ENCODE measurements at regions not wholly inside any gene's neighbourhood (a gene's known extent, or its start where the extent isn't known, plus 50 kb on each side); places are given as distances from the start of the nearest gene placed in this dataset.

- no peak for ATAC-seq (ENCODE audit: insufficient read depth, low FRiP score)
- Histone ChIP-seq H3K27me3 (ENCODE audit: control insufficient read depth in 3 of 3, insufficient read depth in 3 of 3, low read length in 2 of 3) (peaks cover 0 to 4% (median 0%) of the 10 kb centered on the region in 3 donors), H3K9me3 (ENCODE audit: control insufficient read depth in 4 of 4, insufficient read depth in 3 of 4, low read length in 3 of 4) (peaks cover 0 to 10% (median 0%) of the 10 kb centered on the region in 4 donors), H3K9ac (ENCODE audit: insufficient read depth in 1 of 2, low read length in 2 of 2) (no peak overlapping the region), H3K4me1 (ENCODE audit: control insufficient read depth in 5 of 5, insufficient read depth in 5 of 5, low read length in 5 of 5) (no peaks in the 10 kb centered on the region), H3K4me3 (no peak overlapping the region), H3K27ac (ENCODE audit: low read depth in 1 of 2, low read length in 1 of 2) (no peak overlapping the region), H3K36me3 (ENCODE audit: control insufficient read depth in 4 of 4, insufficient read depth in 4 of 4, low read length in 4 of 4) (no peaks in the 10 kb centered on the region)
- 90 to 93% methylated on average over 3 of the region's 3 CpGs for WGBS, 2 donors
- DNase-seq = no peak
- TF ChIP-seq CTCF (IDR thresholded peaks at IDR 0.05; ENCODE audit: control extremely low read depth, extremely low read depth) = no peak
Measured at GRCh38 chr4:106603471-106603870, 234.9 kb upstream of the GIMD1 start.

- TF ChIP-seq CTCF (IDR thresholded peaks at IDR 0.05; ENCODE audit: control extremely low read depth, extremely low read depth) = no peak
- Histone ChIP-seq H3K9ac (ENCODE audit: insufficient read depth in 1 of 2, low read length in 2 of 2) (no peak overlapping the region), H3K4me1 (ENCODE audit: control insufficient read depth in 5 of 5, insufficient read depth in 5 of 5, low read length in 5 of 5) (no peaks in the 10 kb centered on the region), H3K27me3 (ENCODE audit: control insufficient read depth in 3 of 3, insufficient read depth in 3 of 3, low read length in 2 of 3) (peaks cover 0 to 4% (median 0%) of the 10 kb centered on the region in 3 donors), H3K4me3 (no peak overlapping the region), H3K36me3 (ENCODE audit: control insufficient read depth in 4 of 4, insufficient read depth in 4 of 4, low read length in 4 of 4) (no peaks in the 10 kb centered on the region), H3K27ac (ENCODE audit: low read depth in 1 of 2, low read length in 1 of 2) (no peak overlapping the region), H3K9me3 (ENCODE audit: control insufficient read depth in 4 of 4, insufficient read depth in 3 of 4, low read length in 3 of 4) (peaks cover 0 to 10% (median 0%) of the 10 kb centered on the region in 4 donors)
- DNase-seq (no peak), ATAC-seq (ENCODE audit: insufficient read depth, low FRiP score) (no peak)
- WGBS, 2 donors = 82 to 85% methylated on average over 2 of the region's 2 CpGs
Measured at GRCh38 chr4:106602711-106603110, 234.1 kb upstream of the GIMD1 start.

GRCh38 chr4:106601519-106601918 is 232.9 kb upstream of the GIMD1 start:
- 82% methylated on average over 1 of the region's 1 CpG for WGBS, 2 donors
- H3K27ac ChIP-seq (ENCODE audit: low read depth in 1 of 2, low read length in 1 of 2) = no peak overlapping the region
- no peaks in the 10 kb centered on the region for H3K36me3 ChIP-seq (ENCODE audit: control insufficient read depth in 4 of 4, insufficient read depth in 4 of 4, low read length in 4 of 4)
- ATAC-seq (ENCODE audit: insufficient read depth, low FRiP score) (no peak), DNase-seq (no peak)
- H3K9ac ChIP-seq (ENCODE audit: insufficient read depth in 1 of 2, low read length in 2 of 2) = no peak overlapping the region
- H3K4me1 ChIP-seq (ENCODE audit: control insufficient read depth in 5 of 5, insufficient read depth in 5 of 5, low read length in 5 of 5) = no peaks in the 10 kb centered on the region
- peaks cover 0 to 10% (median 0%) of the 10 kb centered on the region in 4 donors for H3K9me3 ChIP-seq (ENCODE audit: control insufficient read depth in 4 of 4, insufficient read depth in 3 of 4, low read length in 3 of 4)
- H3K4me3 ChIP-seq = no peak overlapping the region
- TF ChIP-seq CTCF (IDR thresholded peaks at IDR 0.05; ENCODE audit: control extremely low read depth, extremely low read depth) = no peak
- peaks cover 0 to 4% (median 0%) of the 10 kb centered on the region in 3 donors for H3K27me3 ChIP-seq (ENCODE audit: control insufficient read depth in 3 of 3, insufficient read depth in 3 of 3, low read length in 2 of 3)

- no peak for TF ChIP-seq CTCF (IDR thresholded peaks at IDR 0.05; ENCODE audit: control extremely low read depth, extremely low read depth)
- WGBS, 2 donors = 83% methylated on average over 1 of the region's 1 CpG
Measured at GRCh38 chr4:106595906-106596305, 227.3 kb upstream of the GIMD1 start.

More at GRCh38 chr4:106595906-106596305, 227.3 kb upstream of the GIMD1 start:
- DNase-seq (no peak), ATAC-seq (ENCODE audit: insufficient read depth, low FRiP score) (no peak)
- no peak overlapping the region for H3K9ac ChIP-seq (ENCODE audit: insufficient read depth in 1 of 2, low read length in 2 of 2)
- peaks cover 0 to 21% (median 0%) of the 10 kb centered on the region in 3 donors for H3K27me3 ChIP-seq (ENCODE audit: control insufficient read depth in 3 of 3, insufficient read depth in 3 of 3, low read length in 2 of 3)
- H3K4me3 ChIP-seq = no peak overlapping the region
- no peaks in the 10 kb centered on the region for H3K36me3 ChIP-seq (ENCODE audit: control insufficient read depth in 4 of 4, insufficient read depth in 4 of 4, low read length in 4 of 4)
- H3K9me3 ChIP-seq (ENCODE audit: control insufficient read depth in 4 of 4, insufficient read depth in 3 of 4, low read length in 3 of 4) = no peaks in the 10 kb centered on the region
- H3K4me1 ChIP-seq (ENCODE audit: control insufficient read depth in 5 of 5, insufficient read depth in 5 of 5, low read length in 5 of 5) = no peaks in the 10 kb centered on the region
- H3K27ac ChIP-seq (ENCODE audit: low read depth in 1 of 2, low read length in 1 of 2) = no peak overlapping the region

Measured in lung (tissue), 11 donors.